ENCODE measurements at regions not wholly inside any gene's neighbourhood (a gene's known extent, or its start where the extent isn't known, plus 50 kb on each side); places are given as distances from the start of the nearest gene placed in this dataset.
"Not testable (repeated sequence)": the region's sequence is repeated elsewhere in the genome, so short reads cannot be mapped to it uniquely, and the experiment has no call there.

- Mint-ChIP-seq H3K27me3 (peaks cover 6% of the 10 kb centered on the region), H3K4me3 (no peak overlapping the region), H3K27ac (no peak overlapping the region), H3K9me3 (ENCODE audit: low read depth) (no peaks in the 10 kb centered on the region), H3K36me3 (no peaks in the 10 kb centered on the region), H3K4me1 (ENCODE audit: low read depth) (no peaks in the 10 kb centered on the region)
Measured at GRCh38 chr1:221979444-221980032, 237.6 kb upstream of the DUSP10 start.

GRCh38 chr1:221978631-221979334, 236.9 kb upstream of the DUSP10 start:
- not testable (repeated sequence) for H3K4me1 Mint-ChIP-seq (ENCODE audit: low read depth); H3K36me3 Mint-ChIP-seq; H3K27ac Mint-ChIP-seq; H3K27me3 Mint-ChIP-seq; H3K9me3 Mint-ChIP-seq (ENCODE audit: low read depth); H3K4me3 Mint-ChIP-seq

GRCh38 chr1:221973787-221974186, 231.9 kb upstream of the DUSP10 start:
- H3K27ac Mint-ChIP-seq; H3K9me3 Mint-ChIP-seq (ENCODE audit: low read depth); H3K36me3 Mint-ChIP-seq; H3K4me3 Mint-ChIP-seq; H3K27me3 Mint-ChIP-seq; H3K4me1 Mint-ChIP-seq (ENCODE audit: low read depth): not testable (repeated sequence)

GRCh38 chr1:221972276-221973235, 230.7 kb upstream of the DUSP10 start:
- H3K4me3 Mint-ChIP-seq = no peak overlapping the region

GRCh38 chr1:221971035-221971434, 229.1 kb upstream of the DUSP10 start:
- not testable (repeated sequence) for H3K27me3 Mint-ChIP-seq; H3K4me3 Mint-ChIP-seq; H3K27ac Mint-ChIP-seq; H3K4me1 Mint-ChIP-seq (ENCODE audit: low read depth); H3K9me3 Mint-ChIP-seq (ENCODE audit: low read depth); H3K36me3 Mint-ChIP-seq

More at GRCh38 chr1:221972276-221973235, 230.7 kb upstream of the DUSP10 start:
- Mint-ChIP-seq H3K9me3 (ENCODE audit: low read depth) (no peaks in the 10 kb centered on the region), H3K36me3 (no peaks in the 10 kb centered on the region), H3K27ac (no peak overlapping the region), H3K4me1 (ENCODE audit: low read depth) (no peaks in the 10 kb centered on the region), H3K27me3 (no peaks in the 10 kb centered on the region)

GRCh38 chr1:221969298-221969858, 227.5 kb upstream of the DUSP10 start:
- not testable (repeated sequence) for H3K9me3 Mint-ChIP-seq (ENCODE audit: low read depth); H3K27ac Mint-ChIP-seq; H3K27me3 Mint-ChIP-seq; H3K4me1 Mint-ChIP-seq (ENCODE audit: low read depth); H3K36me3 Mint-ChIP-seq; H3K4me3 Mint-ChIP-seq

- not testable (repeated sequence) for H3K4me1 Mint-ChIP-seq (ENCODE audit: low read depth); H3K4me3 Mint-ChIP-seq; H3K9me3 Mint-ChIP-seq (ENCODE audit: low read depth); H3K36me3 Mint-ChIP-seq; H3K27ac Mint-ChIP-seq; H3K27me3 Mint-ChIP-seq
Measured at GRCh38 chr1:221967538-221967937, 225.6 kb upstream of the DUSP10 start.

- H3K27me3 Mint-ChIP-seq; H3K36me3 Mint-ChIP-seq; H3K4me1 Mint-ChIP-seq (ENCODE audit: low read depth): not testable (repeated sequence)
Measured at GRCh38 chr1:221966888-221967287, 225.0 kb upstream of the DUSP10 start.

GRCh38 chr1:221965891-221966290, 224.0 kb upstream of the DUSP10 start:
- peaks cover 15% of the 10 kb centered on the region for H3K4me1 Mint-ChIP-seq (ENCODE audit: low read depth)
- not testable (repeated sequence) for H3K36me3 Mint-ChIP-seq; H3K9me3 Mint-ChIP-seq (ENCODE audit: low read depth); H3K27me3 Mint-ChIP-seq; H3K27ac Mint-ChIP-seq; H3K4me3 Mint-ChIP-seq

More at GRCh38 chr1:221966888-221967287, 225.0 kb upstream of the DUSP10 start:
- H3K27ac Mint-ChIP-seq; H3K4me3 Mint-ChIP-seq; H3K9me3 Mint-ChIP-seq (ENCODE audit: low read depth): not testable (repeated sequence)

GRCh38 chr1:221965252-221965651, 223.4 kb upstream of the DUSP10 start:
- Mint-ChIP-seq H3K4me3 (no peak overlapping the region), H3K4me1 (ENCODE audit: low read depth) (peaks cover 17% of the 10 kb centered on the region), H3K36me3 (no peaks in the 10 kb centered on the region), H3K27me3 (no peaks in the 10 kb centered on the region), H3K9me3 (ENCODE audit: low read depth) (no peaks in the 10 kb centered on the region), H3K27ac (no peak overlapping the region)

GRCh38 chr1:221963742-221964141, 221.9 kb upstream of the DUSP10 start:
- Mint-ChIP-seq H3K4me3 (no peak overlapping the region), H3K36me3 (no peaks in the 10 kb centered on the region), H3K9me3 (ENCODE audit: low read depth) (no peaks in the 10 kb centered on the region), H3K27ac (no peak overlapping the region), H3K4me1 (ENCODE audit: low read depth) (peaks cover 17% of the 10 kb centered on the region), H3K27me3 (no peaks in the 10 kb centered on the region)

GRCh38 chr1:221962385-221962784, 220.5 kb upstream of the DUSP10 start:
- no peak overlapping the region for H3K4me3 Mint-ChIP-seq
- no peak overlapping the region for H3K27ac Mint-ChIP-seq
- no peaks in the 10 kb centered on the region for H3K36me3 Mint-ChIP-seq
- H3K4me1 Mint-ChIP-seq (ENCODE audit: low read depth) = peaks cover 17% of the 10 kb centered on the region
- H3K27me3 Mint-ChIP-seq = no peaks in the 10 kb centered on the region
- H3K9me3 Mint-ChIP-seq (ENCODE audit: low read depth) = no peaks in the 10 kb centered on the region

GRCh38 chr1:221961532-221962292, 219.8 kb upstream of the DUSP10 start:
- H3K27me3 Mint-ChIP-seq = no peaks in the 10 kb centered on the region
- H3K27ac Mint-ChIP-seq = peak overlapping the region; percentile 51

GRCh38 chr1:221958161-221958562, 216.3 kb upstream of the DUSP10 start:
- H3K27me3 Mint-ChIP-seq; H3K9me3 Mint-ChIP-seq (ENCODE audit: low read depth); H3K4me3 Mint-ChIP-seq; H3K27ac Mint-ChIP-seq; H3K36me3 Mint-ChIP-seq: not testable (repeated sequence)
- peaks cover 17% of the 10 kb centered on the region for H3K4me1 Mint-ChIP-seq (ENCODE audit: low read depth)

More at GRCh38 chr1:221961532-221962292, 219.8 kb upstream of the DUSP10 start:
- Mint-ChIP-seq H3K36me3 (no peaks in the 10 kb centered on the region), H3K9me3 (ENCODE audit: low read depth) (no peaks in the 10 kb centered on the region), H3K4me1 (ENCODE audit: low read depth) (peaks cover 17% of the 10 kb centered on the region), H3K4me3 (no peak overlapping the region)
